ENCODE measurements at regions not wholly inside any gene's neighbourhood (a gene's known extent, or its start where the extent isn't known, plus 50 kb on each side); places are given as distances from the start of the nearest gene placed in this dataset.

- no peak for TF ChIP-seq CTCF (IDR thresholded peaks at IDR 0.05)
- no peak for TF ChIP-seq POLR2A (IDR thresholded peaks at IDR 0.05)
Observed at GRCh38 chr11:70645537-70645936, 247.2 kb downstream of the CTTN start.
